ENCODE measurements at regions not wholly inside any gene's neighbourhood (a gene's known extent, or its start where the extent isn't known, plus 50 kb on each side); places are given as distances from the start of the nearest gene placed in this dataset.

DNA sequence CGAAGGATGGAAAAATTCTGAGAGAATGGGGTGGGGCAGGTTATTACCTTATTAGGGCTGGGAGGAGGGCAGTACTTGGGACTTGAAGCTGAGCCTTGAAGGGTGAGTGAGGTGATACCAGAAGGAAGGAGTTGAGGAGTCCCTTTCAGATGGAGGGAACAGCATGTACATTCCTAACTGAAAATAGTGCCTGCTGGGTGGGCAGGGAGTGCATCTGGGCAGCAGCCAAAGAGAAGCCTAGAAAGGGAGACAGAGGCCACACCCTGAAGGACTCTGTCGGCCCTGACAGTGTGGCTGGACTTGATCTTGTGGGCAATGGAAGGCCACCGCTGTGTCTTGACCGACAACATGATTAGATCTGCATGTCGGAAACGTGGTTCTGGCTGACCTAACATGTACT, 147.6 kb downstream of the NDUFA12 start (continued):
- TF ChIP-seq MIXL1 (CRISPR knock-in tag; IDR thresholded peaks at IDR 0.05) = no peak
- TF ChIP-seq TEAD2 (CRISPR knock-in tag; IDR thresholded peaks at IDR 0.05) = no peak
- no peak for TF ChIP-seq HNRNPUL1 (IDR thresholded peaks at IDR 0.05; ENCODE audit: low read depth, low read length)
- no peak for TF ChIP-seq KMT2B (CRISPR knock-in tag; IDR thresholded peaks at IDR 0.05)
- no peak for TF ChIP-seq KLF16 (CRISPR knock-in tag; IDR thresholded peaks at IDR 0.05)

DNA sequence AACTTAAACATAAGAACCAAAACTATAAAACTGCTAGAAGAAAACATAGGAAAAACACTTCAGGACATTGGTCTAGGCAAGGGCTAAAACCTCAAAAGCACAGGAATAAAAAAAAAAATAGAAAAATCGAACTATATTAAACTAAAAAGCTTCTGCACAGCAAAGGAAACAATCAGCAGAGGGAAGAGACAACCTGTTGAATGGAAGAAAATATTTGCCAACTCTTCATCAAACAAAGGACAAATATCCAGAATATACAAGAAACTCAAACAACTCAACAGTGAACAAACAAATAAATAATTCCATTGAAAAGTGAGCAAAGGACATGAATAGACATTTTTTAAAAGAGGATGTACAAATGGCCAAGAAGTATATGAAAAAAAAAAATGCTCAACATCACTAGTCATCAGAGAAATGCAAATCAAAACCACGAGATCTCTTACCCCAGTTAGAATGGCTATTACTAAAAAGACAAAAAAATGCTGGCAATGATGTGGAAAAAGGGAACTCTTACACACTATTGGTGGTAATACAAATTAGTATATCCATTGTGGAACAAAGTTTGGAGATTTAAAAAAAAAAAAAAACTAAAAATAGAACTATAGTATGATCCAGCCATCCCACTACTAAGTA, 152.0 kb downstream of the NDUFA12 start:
- Histone ChIP-seq H3K9me3 (ENCODE audit: low read length) (no peaks in the 10 kb centered on the region), H3K27me3 (ENCODE audit: control insufficient read depth in 1 of 2, insufficient read depth in 2 of 2, low read length in 2 of 2) (0 out of 5 replicates have a peak, but pooled peaks cover 0 to 5% of the 10 kb centered on the region in 2 experiments), H3K79me2 (ENCODE audit: insufficient read depth, low read length) (no peaks in the 10 kb centered on the region), H3K4me3 (replicated peaks in 1 of 3; ENCODE audit: insufficient read depth in 1 of 3, low read depth in 2 of 3, low read length in 3 of 3) (no peak overlapping the region), H3K4me2 (ENCODE audit: low read depth, low read length) (no peak overlapping the region), H2AFZ (ENCODE audit: low read length) (no peak overlapping the region), H3K36me3 (replicated peaks in 1 of 2; ENCODE audit: control insufficient read depth in 1 of 2, insufficient read depth in 2 of 2, low read length in 2 of 2) (no peaks in the 10 kb centered on the region), H3K4me1 (ENCODE audit: insufficient read depth, low read length) (no peaks in the 10 kb centered on the region), H3K9ac (ENCODE audit: insufficient read depth, low read depth, low read length) (no peak overlapping the region), H4K20me1 (ENCODE audit: insufficient read depth, low read length) (no peaks in the 10 kb centered on the region), H3K27ac (ENCODE audit: extremely low read length, insufficient read depth, low read length) (no peak overlapping the region)
- no peak for ATAC-seq
- DNase-seq (ENCODE audit: low spot score) = no peak
- ChIA-PET POLR2A (no interaction called here), CTCF (ENCODE audit: low intra/inter-chr PET ratio, low total read pairs) (no interaction called here)
- intact Hi-C loops (cut with micrococcal nuclease; ENCODE audit: unreplicated experiment) = no loop called here
- FAIRE-seq = no peak
- in situ Hi-C loops (cut with HindIII; ENCODE audit: extremely low pct_ligation_motif_present, low pct_unique_long_range_greater_than_20kb) = no loop called here
- TF ChIP-seq ONECUT2 (CRISPR knock-in tag; IDR thresholded peaks at IDR 0.05) (no peak), GATAD2A (CRISPR knock-in tag; IDR thresholded peaks at IDR 0.05) (no peak), ZNF383 (CRISPR knock-in tag; IDR thresholded peaks at IDR 0.05; ENCODE audit: borderline replicate concordance) (no peak), ARNT (IDR thresholded peaks at IDR 0.05) (no peak), RAD21 (CRISPR knock-in tag; IDR thresholded peaks at IDR 0.05) (no peak), SALL2 (CRISPR knock-in tag; IDR thresholded peaks at IDR 0.05) (no peak), NPAS2 (CRISPR knock-in tag; IDR thresholded peaks at IDR 0.05; ENCODE audit: borderline replicate concordance) (no peak), SOX6 (IDR thresholded peaks at IDR 0.05) (no peak), SOX6 (CRISPR knock-in tag; IDR thresholded peaks at IDR 0.05) (no peak)
- TF ChIP-seq, protein P1, sequence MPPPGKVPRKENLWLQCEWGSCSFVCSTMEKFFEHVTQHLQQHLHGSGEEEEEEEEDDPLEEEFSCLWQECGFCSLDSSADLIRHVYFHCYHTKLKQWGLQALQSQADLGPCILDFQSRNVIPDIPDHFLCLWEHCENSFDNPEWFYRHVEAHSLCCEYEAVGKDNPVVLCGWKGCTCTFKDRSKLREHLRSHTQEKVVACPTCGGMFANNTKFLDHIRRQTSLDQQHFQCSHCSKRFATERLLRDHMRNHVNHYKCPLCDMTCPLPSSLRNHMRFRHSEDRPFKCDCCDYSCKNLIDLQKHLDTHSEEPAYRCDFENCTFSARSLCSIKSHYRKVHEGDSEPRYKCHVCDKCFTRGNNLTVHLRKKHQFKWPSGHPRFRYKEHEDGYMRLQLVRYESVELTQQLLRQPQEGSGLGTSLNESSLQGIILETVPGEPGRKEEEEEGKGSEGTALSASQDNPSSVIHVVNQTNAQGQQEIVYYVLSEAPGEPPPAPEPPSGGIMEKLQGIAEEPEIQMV (CRISPR knock-in tag; IDR thresholded peaks at IDR 0.05; ENCODE audit: low read depth) = no peak
- no TSS peak for BruUV-seq (replicated peaks)
- 1% methylated on average over 2 of the region's 2 CpGs for WGBS (ENCODE audit: low lambda C conversion rate)
